Hypothalamus (tissue), 51 donors: ENCODE measurements at regions not wholly inside any gene's neighbourhood (a gene's known extent, or its start where the extent isn't known, plus 50 kb on each side); places are given as distances from the start of the nearest gene placed in this dataset.

ENCODE experiments used
- DNase-seq, 51 donors: peaks; one replicate each; lab custom pipeline; 2025; lab: John Stamatoyannopoulos, UW

GRCh38 chr4:185966549-185966948, 102.4 kb upstream of the TLR3 start:
- no peak for DNase-seq

DNA sequence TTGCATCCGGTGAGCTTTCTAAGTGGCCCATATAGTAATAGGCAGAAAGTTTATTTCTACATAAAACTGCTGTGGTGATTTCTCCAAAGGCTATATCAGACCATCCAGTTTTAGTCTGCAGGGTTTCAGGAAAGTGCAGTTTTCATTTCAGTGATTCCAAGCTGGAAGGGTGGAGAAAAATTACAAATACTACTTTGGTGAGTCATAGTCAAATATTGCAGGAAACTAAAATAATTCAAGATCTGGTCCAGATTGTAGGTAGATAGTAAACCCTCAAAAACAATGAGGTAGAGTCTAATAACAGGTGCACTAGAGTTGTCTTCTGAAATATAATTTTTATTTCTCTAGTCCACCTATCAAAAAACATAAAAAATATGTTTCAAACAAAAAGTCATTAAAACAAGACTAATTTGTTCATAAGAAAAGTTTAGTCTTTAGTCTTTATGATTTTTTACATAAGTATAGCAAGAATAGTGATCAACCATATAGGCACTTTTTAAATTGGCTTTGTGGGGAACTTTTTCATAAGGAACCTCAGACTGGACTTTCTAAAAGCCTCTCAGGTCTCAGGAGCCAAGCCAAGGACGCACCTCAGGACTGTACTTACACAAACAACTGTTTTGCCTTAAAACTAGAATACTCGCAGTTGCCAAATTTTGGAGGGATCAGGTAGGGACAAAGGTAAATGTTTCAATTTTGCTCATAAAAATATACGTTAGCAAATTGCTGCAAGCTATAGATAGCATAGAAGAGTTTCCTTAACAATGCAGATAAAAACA, 101.8 kb upstream of the TLR3 start:
- no peak for DNase-seq

- DNase-seq: no peak
Observed at GRCh38 chr4:185969657-185970056, 99.3 kb upstream of the TLR3 start.

- DNase-seq: no peak
Observed at GRCh38 chr4:185987961-185988627, 80.9 kb upstream of the TLR3 start.

GRCh38 chr4:185991770-185992169, 77.2 kb upstream of the TLR3 start:
- no peak for DNase-seq

DNA sequence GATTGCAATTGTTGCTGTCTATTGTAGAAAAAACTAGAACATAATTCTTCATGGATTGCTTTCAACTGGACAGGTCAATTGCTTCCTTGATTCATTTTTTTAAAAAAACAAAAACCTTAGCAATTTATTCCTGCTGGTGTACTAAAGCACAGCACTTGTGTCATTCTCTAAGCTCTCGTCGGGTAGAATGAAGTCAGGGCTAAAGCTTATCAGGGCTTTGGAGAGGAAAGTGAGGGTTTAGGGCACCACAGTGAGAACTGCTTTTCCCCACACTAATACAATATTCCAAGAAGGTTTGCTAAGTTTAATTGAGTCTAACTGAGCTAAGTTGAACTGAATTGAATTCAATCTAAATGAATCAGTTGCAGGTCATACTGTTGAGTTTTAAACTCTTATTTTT, 76.4 kb upstream of the TLR3 start:
- DNase-seq: no peak

DNA sequence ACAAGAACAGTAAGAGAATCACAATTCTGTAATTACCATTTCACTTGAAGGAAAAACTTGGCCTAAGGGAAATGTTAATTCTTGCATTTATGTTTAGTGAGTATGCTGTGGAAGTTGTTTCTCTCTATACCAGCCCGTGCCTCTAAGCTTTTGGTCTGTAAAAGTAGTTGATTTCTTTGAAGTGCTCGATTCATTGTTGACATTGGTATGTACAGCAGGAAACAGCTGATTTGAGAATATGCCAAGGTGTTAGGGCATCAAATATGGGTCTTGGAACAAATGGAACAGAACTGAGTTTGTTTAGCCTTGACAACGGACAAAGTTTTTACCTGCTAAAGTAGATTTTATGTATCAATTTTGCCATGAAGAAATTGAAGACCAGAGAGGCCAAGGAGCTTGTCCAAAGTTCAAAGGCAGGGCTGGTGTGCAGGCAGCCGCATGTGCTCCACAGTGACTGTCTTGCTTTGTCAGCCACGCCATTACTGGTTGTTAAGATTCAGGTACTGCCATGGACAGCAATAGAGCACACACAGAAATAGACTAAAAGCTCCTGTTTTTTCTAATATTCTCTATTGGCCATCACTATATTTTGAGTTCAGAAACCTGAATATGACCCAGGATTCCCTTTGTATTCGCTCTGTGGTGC, 75.5 kb upstream of the TLR3 start:
- no peak for DNase-seq

- DNase-seq: no peak
Observed at GRCh38 chr4:185994750-185995149, 74.2 kb upstream of the TLR3 start.

DNA sequence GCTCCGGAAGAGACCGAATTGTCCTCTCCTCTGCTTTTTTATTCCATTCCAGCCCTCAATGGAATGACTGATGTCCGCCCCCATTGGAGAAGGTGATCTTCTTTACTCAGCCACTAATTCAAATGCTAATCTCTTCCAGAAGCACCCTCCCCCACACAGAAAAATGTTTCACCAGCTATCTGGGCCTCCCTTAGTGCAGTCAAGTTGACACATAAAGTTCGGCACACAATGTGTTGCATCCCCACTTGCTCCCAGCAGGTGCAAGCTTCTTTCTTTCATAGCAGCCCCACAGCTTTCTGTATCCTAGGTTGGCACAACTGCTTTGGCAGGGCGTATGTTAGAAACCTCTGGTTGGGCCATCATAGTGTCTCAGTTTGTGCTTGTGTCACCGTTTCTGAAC, 73.3 kb upstream of the TLR3 start:
- no peak for DNase-seq

GRCh38 chr4:185997296-185997695, 71.7 kb upstream of the TLR3 start:
- peak in 1 of 51 donors; percentile 43 for DNase-seq

DNA sequence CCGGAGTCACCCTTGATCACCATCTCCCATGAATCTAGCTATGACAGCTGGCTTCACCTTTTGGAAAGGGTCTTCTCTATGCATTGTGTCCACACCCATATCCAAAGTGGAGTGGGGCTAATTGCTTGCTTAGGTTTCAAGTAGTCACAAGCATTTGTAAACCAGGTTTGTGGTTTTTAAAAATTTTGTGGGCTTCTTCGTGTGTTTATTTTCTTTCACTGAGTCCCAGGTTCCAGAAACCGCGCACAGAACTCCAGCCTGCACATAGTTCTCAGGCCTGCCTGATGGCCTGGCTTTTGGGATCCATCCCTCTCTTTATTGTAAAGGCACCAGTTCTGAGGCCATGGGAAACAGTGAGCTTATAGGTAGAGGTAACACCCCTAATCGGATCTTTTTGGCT, 70.2 kb upstream of the TLR3 start:
- DNase-seq: no peak

GRCh38 chr4:185999207-185999606, 69.7 kb upstream of the TLR3 start:
- no peak for DNase-seq

DNA sequence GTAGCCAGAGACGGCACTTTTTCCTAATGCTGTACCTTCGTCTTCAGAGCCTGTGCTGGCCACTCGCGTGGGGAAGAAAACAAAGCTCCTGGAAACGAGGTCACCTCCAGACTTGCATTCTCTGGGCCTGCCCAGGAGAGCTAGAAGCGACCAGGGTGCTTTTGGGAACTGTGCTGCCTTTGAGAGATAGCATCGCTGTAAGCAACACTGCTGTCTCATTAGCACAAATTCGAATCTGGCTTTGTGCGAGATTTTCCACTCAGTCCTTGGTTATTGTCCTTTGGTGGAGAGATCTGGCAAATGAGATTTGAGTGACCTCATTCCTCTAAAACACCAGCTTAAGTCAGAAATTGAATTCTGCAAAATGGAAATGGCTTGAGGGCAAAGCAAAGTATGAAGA, 66.1 kb upstream of the TLR3 start:
- no peak for DNase-seq

DNA sequence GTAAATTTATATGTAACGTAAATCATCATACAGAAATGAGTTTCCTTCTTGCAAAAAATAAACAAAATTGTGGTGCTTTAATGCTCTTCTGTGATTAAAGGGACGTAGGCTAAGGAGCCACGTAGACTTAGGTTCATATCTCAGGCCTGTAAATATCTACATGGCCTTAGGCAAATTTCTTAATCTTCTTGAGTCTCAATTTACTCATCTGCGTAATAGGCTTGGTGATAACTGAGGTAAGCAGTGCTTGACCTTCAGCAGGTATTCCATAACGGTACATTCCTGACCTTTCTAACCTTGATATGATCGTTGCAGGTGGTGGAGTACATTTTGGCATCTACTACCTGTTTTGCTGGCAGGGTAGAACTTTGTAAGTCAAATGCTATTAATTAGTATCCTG, 65.2 kb upstream of the TLR3 start:
- no peak for DNase-seq

DNA sequence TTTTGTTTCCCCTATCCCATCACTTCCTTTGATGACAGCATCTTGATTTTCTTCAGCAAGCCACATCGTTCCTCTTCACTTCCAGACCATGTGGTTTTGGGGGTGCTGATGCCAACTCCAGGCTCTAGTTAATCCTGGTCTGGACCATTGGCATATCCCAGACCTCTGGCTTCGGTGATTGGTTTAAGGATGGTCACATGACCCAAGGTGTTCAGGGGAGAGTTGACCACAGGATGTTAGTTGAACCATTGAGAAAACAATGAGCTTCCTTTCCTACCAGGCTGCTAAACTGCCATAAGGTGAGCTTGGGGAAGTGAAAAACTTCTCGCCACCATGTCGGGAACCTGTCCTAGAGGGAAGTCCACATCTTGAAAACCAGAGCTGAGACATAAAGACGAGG, 60.9 kb upstream of the TLR3 start:
- DNase-seq: no peak

- DNase-seq: no peak
Observed at GRCh38 chr4:186009976-186010375, 59.0 kb upstream of the TLR3 start.

DNA sequence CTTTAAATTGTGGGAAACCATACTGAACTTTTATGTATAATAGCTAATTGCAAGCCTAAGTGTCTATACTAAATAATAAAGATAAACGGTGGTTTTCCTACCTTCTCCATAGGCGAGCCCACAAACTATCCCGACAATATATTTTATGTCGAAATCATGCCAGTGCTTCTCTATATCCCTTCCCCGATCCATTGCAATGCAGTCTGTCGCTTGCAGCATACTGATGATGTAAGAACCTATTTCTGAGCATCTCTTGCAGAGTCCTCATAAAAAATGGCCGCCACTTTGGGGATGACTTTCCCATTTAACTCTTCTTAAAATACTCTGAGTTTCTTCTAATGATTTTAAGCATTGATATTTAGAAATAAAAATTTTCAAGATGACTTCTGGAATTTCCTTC, 58.1 kb upstream of the TLR3 start:
- DNase-seq: no peak

GRCh38 chr4:186012071-186012470, 56.9 kb upstream of the TLR3 start:
- no peak for DNase-seq

DNA sequence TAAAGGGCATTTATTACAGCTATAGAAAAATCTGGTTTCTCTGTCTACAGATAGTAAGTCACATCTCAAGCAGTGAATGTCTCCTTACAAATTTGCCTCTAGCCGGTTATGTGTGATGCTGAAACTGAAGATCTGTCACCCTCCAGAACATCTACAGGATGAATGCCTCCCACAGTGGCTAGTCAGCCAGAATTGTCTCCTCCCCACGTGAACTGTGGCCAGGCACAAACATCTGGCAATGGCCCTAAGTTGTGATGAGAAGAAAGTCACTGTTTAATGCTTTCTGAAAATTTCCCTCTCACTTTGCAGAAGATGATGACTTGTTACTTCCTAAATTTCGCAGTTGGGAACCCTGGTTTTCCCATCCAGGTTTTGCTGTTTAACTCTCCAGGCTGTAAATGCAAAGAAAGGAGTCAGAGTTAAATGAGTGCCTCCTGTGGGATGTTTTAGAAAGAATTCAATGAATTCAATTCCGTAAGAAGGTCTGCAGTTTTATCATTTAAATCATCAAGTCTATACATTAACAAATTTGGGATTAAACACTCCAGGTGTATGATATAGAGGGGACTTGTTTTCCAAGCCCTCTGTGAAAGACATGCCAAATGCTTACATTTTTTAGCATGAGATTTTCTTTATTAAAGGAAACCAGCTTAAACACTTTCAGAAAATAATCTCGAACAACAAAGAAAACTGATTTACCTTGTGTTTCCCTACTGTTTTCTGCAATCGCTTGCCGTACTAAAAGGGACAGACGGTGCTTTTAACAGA, 55.4 kb upstream of the TLR3 start:
- no peak for DNase-seq

DNA sequence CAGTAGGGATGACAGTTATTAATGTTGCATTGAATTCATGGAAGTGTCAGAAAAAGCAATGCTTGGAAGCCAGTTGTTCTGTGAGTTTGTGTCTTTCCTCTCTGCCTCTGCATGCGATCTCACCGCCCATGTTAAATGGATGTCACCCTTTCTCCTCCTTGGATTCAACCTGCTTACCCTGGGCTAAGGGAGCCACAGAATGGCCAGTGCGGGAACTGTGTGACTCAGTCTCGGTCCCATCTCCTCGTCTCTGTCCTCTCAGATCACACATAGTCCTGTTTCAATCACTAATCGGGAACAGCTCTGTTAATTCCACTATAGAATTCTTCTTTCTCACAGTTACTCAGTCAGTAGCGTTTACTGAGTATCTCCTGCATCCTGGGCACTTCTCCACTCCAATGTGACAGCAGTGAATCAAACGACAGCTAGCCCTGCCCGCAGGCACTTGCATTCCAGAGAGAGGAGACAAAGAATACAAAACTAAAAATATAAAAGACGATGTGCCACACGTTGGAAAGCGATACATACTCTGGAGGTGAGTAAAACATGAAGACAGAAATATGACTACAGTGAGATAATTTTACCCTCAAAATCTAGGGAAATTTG, 53.6 kb upstream of the TLR3 start:
- no peak for DNase-seq

- no peak for DNase-seq
Observed at GRCh38 chr4:186016796-186017195, 52.2 kb upstream of the TLR3 start.
